ENCODE measurements at regions not wholly inside any gene's neighbourhood (a gene's known extent, or its start where the extent isn't known, plus 50 kb on each side); places are given as distances from the start of the nearest gene placed in this dataset.

- TF ChIP-seq, protein P1, sequence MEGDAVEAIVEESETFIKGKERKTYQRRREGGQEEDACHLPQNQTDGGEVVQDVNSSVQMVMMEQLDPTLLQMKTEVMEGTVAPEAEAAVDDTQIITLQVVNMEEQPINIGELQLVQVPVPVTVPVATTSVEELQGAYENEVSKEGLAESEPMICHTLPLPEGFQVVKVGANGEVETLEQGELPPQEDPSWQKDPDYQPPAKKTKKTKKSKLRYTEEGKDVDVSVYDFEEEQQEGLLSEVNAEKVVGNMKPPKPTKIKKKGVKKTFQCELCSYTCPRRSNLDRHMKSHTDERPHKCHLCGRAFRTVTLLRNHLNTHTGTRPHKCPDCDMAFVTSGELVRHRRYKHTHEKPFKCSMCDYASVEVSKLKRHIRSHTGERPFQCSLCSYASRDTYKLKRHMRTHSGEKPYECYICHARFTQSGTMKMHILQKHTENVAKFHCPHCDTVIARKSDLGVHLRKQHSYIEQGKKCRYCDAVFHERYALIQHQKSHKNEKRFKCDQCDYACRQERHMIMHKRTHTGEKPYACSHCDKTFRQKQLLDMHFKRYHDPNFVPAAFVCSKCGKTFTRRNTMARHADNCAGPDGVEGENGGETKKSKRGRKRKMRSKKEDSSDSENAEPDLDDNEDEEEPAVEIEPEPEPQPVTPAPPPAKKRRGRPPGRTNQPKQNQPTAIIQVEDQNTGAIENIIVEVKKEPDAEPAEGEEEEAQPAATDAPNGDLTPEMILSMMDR (IDR thresholded peaks at IDR 0.05) = no peak
- no peak for TF ChIP-seq POLR2AphosphoS5 (IDR thresholded peaks at IDR 0.05)
- no peak for TF ChIP-seq POLR2A (IDR thresholded peaks at IDR 0.05)
- no peak for TF ChIP-seq EP300 (IDR thresholded peaks at IDR 0.05)
Observed at GRCh38 chr4:144531841-144532240, 114.1 kb upstream of the HHIP start.

Measured in upper lobe of left lung (tissue), 4 donors.